ENCODE measurements at regions not wholly inside any gene's neighbourhood (a gene's known extent, or its start where the extent isn't known, plus 50 kb on each side); places are given as distances from the start of the nearest gene placed in this dataset.
"Not testable (repeated sequence)": the region's sequence is repeated elsewhere in the genome, so short reads cannot be mapped to it uniquely, and the experiment has no call there.

GRCh38 chr3:86794361-86795065 is 196.4 kb downstream of the VGLL3 start:
- DNase-seq (ENCODE audit: low read depth in 2 of 2): no peak

GRCh38 chr3:86793786-86794185 is 197.2 kb downstream of the VGLL3 start:
- DNase-seq (ENCODE audit: low read depth in 2 of 2): peak in 1 of 2 donors; percentile 53

- no peak for DNase-seq (ENCODE audit: low read depth in 2 of 2)
Observed at GRCh38 chr3:86792316-86792715, 198.6 kb downstream of the VGLL3 start.

- DNase-seq (ENCODE audit: low read depth in 2 of 2): no peak
Observed at GRCh38 chr3:86790884-86791549, 199.9 kb downstream of the VGLL3 start.

- DNase-seq (ENCODE audit: low read depth in 2 of 2): no peak
Observed at GRCh38 chr3:86788371-86788770, 202.6 kb downstream of the VGLL3 start.

GRCh38 chr3:86787091-86787490 is 203.9 kb downstream of the VGLL3 start:
- DNase-seq (ENCODE audit: low read depth in 2 of 2): no peak

- DNase-seq (ENCODE audit: low read depth in 2 of 2): no peak
Observed at GRCh38 chr3:86785386-86785785, 205.6 kb downstream of the VGLL3 start.

GRCh38 chr3:86782866-86783265 is 208.1 kb downstream of the VGLL3 start:
- DNase-seq (ENCODE audit: low read depth in 2 of 2): no peak

GRCh38 chr3:86782286-86782685 is 208.7 kb downstream of the VGLL3 start:
- DNase-seq (ENCODE audit: low read depth in 2 of 2): no peak

GRCh38 chr3:86774082-86774691 is 216.8 kb downstream of the VGLL3 start:
- peak; percentile 36 to 42 for DNase-seq (ENCODE audit: low read depth in 2 of 2)

- no peak for DNase-seq (ENCODE audit: low read depth in 2 of 2)
Observed at GRCh38 chr3:86772699-86773098, 218.2 kb downstream of the VGLL3 start.

GRCh38 chr3:86771741-86772512 is 219.0 kb downstream of the VGLL3 start:
- no peak for DNase-seq (ENCODE audit: low read depth in 2 of 2)

GRCh38 chr3:86766331-86766730 is 224.6 kb downstream of the VGLL3 start:
- DNase-seq (ENCODE audit: low read depth in 2 of 2): no peak

GRCh38 chr3:86757322-86758179 is 233.4 kb downstream of the VGLL3 start:
- DNase-seq (ENCODE audit: low read depth in 2 of 2): not testable (repeated sequence)

- DNase-seq (ENCODE audit: low read depth in 2 of 2): no peak
Observed at GRCh38 chr3:86748015-86748414, 242.9 kb downstream of the VGLL3 start.

GRCh38 chr3:86744051-86744450 is 246.9 kb downstream of the VGLL3 start:
- no peak for DNase-seq (ENCODE audit: low read depth in 2 of 2)

GRCh38 chr3:86743233-86743632 is 247.7 kb downstream of the VGLL3 start:
- DNase-seq (ENCODE audit: low read depth in 2 of 2): no peak

GRCh38 chr3:86740751-86741150 is 250.2 kb downstream of the VGLL3 start:
- no peak for DNase-seq (ENCODE audit: low read depth in 2 of 2)

GRCh38 chr3:86739244-86739643 is 251.7 kb downstream of the VGLL3 start:
- DNase-seq (ENCODE audit: low read depth in 2 of 2): no peak

- no peak for DNase-seq (ENCODE audit: low read depth in 2 of 2)
Observed at GRCh38 chr3:86738684-86739083, 252.3 kb downstream of the VGLL3 start.

GRCh38 chr3:86737517-86737916 is 253.4 kb downstream of the VGLL3 start:
- no peak for DNase-seq (ENCODE audit: low read depth in 2 of 2)

Measured in lung microvascular endothelial cell (primary cell).